B cell (primary cell): ENCODE measurements at regions not wholly inside any gene's neighbourhood (a gene's known extent, or its start where the extent isn't known, plus 50 kb on each side); places are given as distances from the start of the nearest gene placed in this dataset. TPM values are rescaled to one million over a fixed set of nuclear protein-coding genes. Genes with fewer than 3 reads are reported as not detected.

ENCODE experiments used
- small RNA-seq: library from RNA; depleted of rRNA; stranded (forward); fragments of <200 nt; gene quantifications from one replicate; pipeline ENCODE3, GENCODE V24; 2012; ENCODE audit warnings: low replicate concordance, low read depth; ENCODE audit not compliant: insufficient read length

Small RNA genes in the stretch of these regions (small RNA-seq; reads per million reads assigned to genes)
- gene MIR3919 (not detected), gene RNU2-31P (not detected)
